Activated naive CD8-positive, alpha-beta T cell (primary cell): ENCODE measurements at regions not wholly inside any gene's neighbourhood (a gene's known extent, or its start where the extent isn't known, plus 50 kb on each side); places are given as distances from the start of the nearest gene placed in this dataset.
"Not testable (repeated sequence)": the region's sequence is repeated elsewhere in the genome, so short reads cannot be mapped to it uniquely, and the experiment has no call there.

Experiments
- H3K27ac Mint-ChIP-seq: one replicate; pipeline ENCODE4 v1.8.0; 2021; ENCODE audit warnings: mixed read lengths
- H3K27me3 Mint-ChIP-seq: one replicate; pipeline ENCODE4 v1.8.0; 2021; ENCODE audit warnings: mixed read lengths
- H3K36me3 Mint-ChIP-seq: one replicate; pipeline ENCODE4 v1.8.0; 2021; ENCODE audit warnings: mixed read lengths
- H3K4me1 Mint-ChIP-seq: one replicate; pipeline ENCODE4 v1.8.0; 2021; ENCODE audit warnings: low read depth, mixed read lengths
- H3K4me3 Mint-ChIP-seq: one replicate; pipeline ENCODE4 v1.8.0; 2021; ENCODE audit warnings: mild to moderate bottlenecking, mixed read lengths
- H3K9me3 Mint-ChIP-seq: one replicate; pipeline ENCODE4 v1.8.0; 2021; ENCODE audit warnings: low read depth, mixed read lengths

GRCh38 chr10:25844716-25845115 is 89.3 kb upstream of the MYO3A start:
- peaks cover 16% of the 10 kb centered on the region for H3K27me3 Mint-ChIP-seq
- H3K36me3 Mint-ChIP-seq, H3K9me3 Mint-ChIP-seq, H3K27ac Mint-ChIP-seq, H3K4me3 Mint-ChIP-seq, H3K4me1 Mint-ChIP-seq: not testable (repeated sequence)

- no peaks in the 10 kb centered on the region for H3K4me1 Mint-ChIP-seq
Measured at GRCh38 chr10:25849268-25849667, 84.8 kb upstream of the MYO3A start.

GRCh38 chr10:25849988-25850387 is 84.0 kb upstream of the MYO3A start:
- no peaks in the 10 kb centered on the region for H3K4me1 Mint-ChIP-seq
- H3K27me3 Mint-ChIP-seq = peaks cover 27% of the 10 kb centered on the region

More at GRCh38 chr10:25849268-25849667, 84.8 kb upstream of the MYO3A start:
- H3K4me3 Mint-ChIP-seq = no peak overlapping the region
- H3K9me3 Mint-ChIP-seq = no peaks in the 10 kb centered on the region
- peaks cover 27% of the 10 kb centered on the region for H3K27me3 Mint-ChIP-seq
- H3K27ac Mint-ChIP-seq = no peak overlapping the region
- H3K36me3 Mint-ChIP-seq = no peaks in the 10 kb centered on the region

GRCh38 chr10:25851548-25851947 is 82.5 kb upstream of the MYO3A start:
- peaks cover 30% of the 10 kb centered on the region for H3K27me3 Mint-ChIP-seq
- H3K9me3 Mint-ChIP-seq = no peaks in the 10 kb centered on the region
- no peaks in the 10 kb centered on the region for H3K4me1 Mint-ChIP-seq
- no peaks in the 10 kb centered on the region for H3K36me3 Mint-ChIP-seq
- H3K27ac Mint-ChIP-seq = no peak overlapping the region
- no peak overlapping the region for H3K4me3 Mint-ChIP-seq

More at GRCh38 chr10:25849988-25850387, 84.0 kb upstream of the MYO3A start:
- Mint-ChIP-seq H3K4me3 (no peak overlapping the region), H3K27ac (no peak overlapping the region), H3K9me3 (no peaks in the 10 kb centered on the region), H3K36me3 (no peaks in the 10 kb centered on the region)

GRCh38 chr10:25852364-25852941 is 81.6 kb upstream of the MYO3A start:
- Mint-ChIP-seq H3K27ac (no peak overlapping the region), H3K4me1 (no peaks in the 10 kb centered on the region), H3K27me3 (peaks cover 33% of the 10 kb centered on the region), H3K4me3 (no peak overlapping the region), H3K36me3 (no peaks in the 10 kb centered on the region), H3K9me3 (no peaks in the 10 kb centered on the region)

GRCh38 chr10:25858076-25858475 is 76.0 kb upstream of the MYO3A start:
- H3K27me3 Mint-ChIP-seq = peaks cover 11% of the 10 kb centered on the region
- H3K27ac Mint-ChIP-seq = no peak overlapping the region
- no peaks in the 10 kb centered on the region for H3K9me3 Mint-ChIP-seq
- H3K36me3 Mint-ChIP-seq = no peaks in the 10 kb centered on the region
- H3K4me1 Mint-ChIP-seq = no peaks in the 10 kb centered on the region
- H3K4me3 Mint-ChIP-seq = no peak overlapping the region

- no peaks in the 10 kb centered on the region for H3K4me1 Mint-ChIP-seq
- H3K4me3 Mint-ChIP-seq = no peak overlapping the region
- H3K9me3 Mint-ChIP-seq = peaks cover 10% of the 10 kb centered on the region
- no peaks in the 10 kb centered on the region for H3K36me3 Mint-ChIP-seq
- H3K27me3 Mint-ChIP-seq = peaks cover 5% of the 10 kb centered on the region
- H3K27ac Mint-ChIP-seq = no peak overlapping the region
Measured at GRCh38 chr10:25865267-25865666, 68.8 kb upstream of the MYO3A start.

- no peaks in the 10 kb centered on the region for H3K4me1 Mint-ChIP-seq
Measured at GRCh38 chr10:25867321-25867720, 66.7 kb upstream of the MYO3A start.

GRCh38 chr10:25869067-25869591 is 64.9 kb upstream of the MYO3A start:
- H3K36me3 Mint-ChIP-seq = no peaks in the 10 kb centered on the region

More at GRCh38 chr10:25867321-25867720, 66.7 kb upstream of the MYO3A start:
- no peak overlapping the region for H3K27ac Mint-ChIP-seq
- H3K9me3 Mint-ChIP-seq = peaks cover 10% of the 10 kb centered on the region
- no peaks in the 10 kb centered on the region for H3K36me3 Mint-ChIP-seq
- H3K27me3 Mint-ChIP-seq = peaks cover 7% of the 10 kb centered on the region
- no peak overlapping the region for H3K4me3 Mint-ChIP-seq

GRCh38 chr10:25869609-25870008 is 64.4 kb upstream of the MYO3A start:
- Mint-ChIP-seq H3K9me3 (peaks cover 4% of the 10 kb centered on the region), H3K36me3 (no peaks in the 10 kb centered on the region), H3K27ac (no peak overlapping the region), H3K4me1 (no peaks in the 10 kb centered on the region), H3K4me3 (no peak overlapping the region), H3K27me3 (peaks cover 7% of the 10 kb centered on the region)

More at GRCh38 chr10:25869067-25869591, 64.9 kb upstream of the MYO3A start:
- no peak overlapping the region for H3K4me3 Mint-ChIP-seq
- H3K9me3 Mint-ChIP-seq = peaks cover 9% of the 10 kb centered on the region
- no peak overlapping the region for H3K27ac Mint-ChIP-seq
- H3K27me3 Mint-ChIP-seq = peaks cover 12% of the 10 kb centered on the region
- H3K4me1 Mint-ChIP-seq = no peaks in the 10 kb centered on the region

- H3K9me3 Mint-ChIP-seq, H3K4me1 Mint-ChIP-seq, H3K36me3 Mint-ChIP-seq, H3K4me3 Mint-ChIP-seq, H3K27me3 Mint-ChIP-seq, H3K27ac Mint-ChIP-seq: not testable (repeated sequence)
Measured at GRCh38 chr10:25874402-25874801, 59.6 kb upstream of the MYO3A start.

- H3K4me3 Mint-ChIP-seq = no peak overlapping the region
Measured at GRCh38 chr10:25875556-25876165, 58.4 kb upstream of the MYO3A start.

GRCh38 chr10:25877296-25877695 is 56.7 kb upstream of the MYO3A start:
- Mint-ChIP-seq H3K27ac (no peak overlapping the region), H3K4me1 (no peaks in the 10 kb centered on the region), H3K36me3 (no peaks in the 10 kb centered on the region), H3K4me3 (no peak overlapping the region), H3K9me3 (no peaks in the 10 kb centered on the region), H3K27me3 (peaks cover 12% of the 10 kb centered on the region)

More at GRCh38 chr10:25875556-25876165, 58.4 kb upstream of the MYO3A start:
- peaks cover 10% of the 10 kb centered on the region for H3K27me3 Mint-ChIP-seq
- H3K36me3 Mint-ChIP-seq = no peaks in the 10 kb centered on the region
- no peaks in the 10 kb centered on the region for H3K9me3 Mint-ChIP-seq
- no peaks in the 10 kb centered on the region for H3K4me1 Mint-ChIP-seq
- no peak overlapping the region for H3K27ac Mint-ChIP-seq
